Body of pancreas (tissue), 4 donors: ENCODE measurements at regions not wholly inside any gene's neighbourhood (a gene's known extent, or its start where the extent isn't known, plus 50 kb on each side); places are given as distances from the start of the nearest gene placed in this dataset.
"Not testable (repeated sequence)": the region's sequence is repeated elsewhere in the genome, so short reads cannot be mapped to it uniquely, and the experiment has no call there.

Experiments used
- ATAC-seq: fragments of 150-250 bp; one replicate; pipeline ENCODE4 v1.9.1; 2016
- DNase-seq, 4 donors: peaks; one replicate each; pipeline ENCODE4 v3.0.0-alpha.2; 2019
- H3K27ac ChIP-seq, 4 donors: fragments of 200-600 bp; sonication (generic); 1 replicate in 3 of 4; 2 replicates in 1 of 4; pipeline versions ENCODE4 v1.5.1 to v1.6.1; 2016 to 2019; ENCODE audit warnings: mild to moderate bottlenecking in 1 of 4, mixed read lengths in 1 of 4, moderate library complexity in 1 of 4
- H3K27me3 ChIP-seq, 2 donors: fragments of 200-600 bp; sonication (generic); one replicate each; pipeline ENCODE4 v1.6.0; 2016; ENCODE audit warnings: mild to moderate bottlenecking in 1 of 2
- H3K36me3 ChIP-seq, 2 donors: fragments of 200-600 bp; sonication (generic); replicated peaks in 1 of 2; 2 replicates each; pipeline ENCODE4 v1.5.1; 2016; ENCODE audit warnings: low read depth in 2 of 2; ENCODE audit not compliant: insufficient read depth in 1 of 2
- H3K4me1 ChIP-seq: fragments of 200-600 bp; sonication (generic); one replicate; pipeline ENCODE4 v1.6.0; 2016
- H3K4me3 ChIP-seq, 2 donors: fragments of 200-600 bp; sonication (generic); 1 replicate in 1 of 2; 2 replicates in 1 of 2; pipeline ENCODE4 v1.5.1; 2016 to 2019
- H3K9me3 ChIP-seq, 3 donors: fragments of 200-600 bp; sonication (generic); 1 replicate in 2 of 3; 2 replicates in 1 of 3; pipeline ENCODE4 v1.5.1; 2016
- CTCF ChIP-seq, 7 experiments: fragments of 450-650 bp in 4 of 7; fragments of 200-600 bp in 3 of 7; sonication (generic) in 3 of 7; IDR thresholded peaks; one replicate each; pipeline ENCODE4 v1.5.1; 2016 to 2019; ENCODE audit warnings: antibody characterized with exemption in 7 of 7
- POLR2A ChIP-seq, 3 donors: fragments of 450-650 bp; IDR thresholded peaks; one replicate each; pipeline ENCODE4 v1.6.1; 2016; ENCODE audit warnings: antibody characterized with exemption in 3 of 3, mild to moderate bottlenecking in 2 of 3
- WGBS, 2 donors: methylation state at CpG; one replicate each; pipeline ENCODE4 v1.1.5; 2017; 5-methylcytosine and 5-hydroxymethylcytosine counted together
- intact Hi-C: fragments of 100-400 bp; cut with DNase I; formaldehyde crosslinking; loops from one replicate; pipeline ENCODE4 v1.15.1; 2023

- DNase-seq (no peak), ATAC-seq (no peak)
- Histone ChIP-seq H3K36me3 (no peaks in the 10 kb centered on the region), H3K27ac (no peak overlapping the region), H3K4me1 (no peaks in the 10 kb centered on the region), H3K27me3 (no peaks in the 10 kb centered on the region), H3K9me3 (no peaks in the 10 kb centered on the region), H3K4me3 (no peak overlapping the region)
- TF ChIP-seq POLR2A (IDR thresholded peaks at IDR 0.05), result no peak
- TF ChIP-seq CTCF (IDR thresholded peaks at IDR 0.05), result no peak
- 95 to 97% methylated on average over 7 of the region's 7 CpGs for WGBS, 2 donors
- intact Hi-C loops, result no loop called here
These were observed 118.9 kb upstream of the KLF14 start for GRCh38 chr7:130852867-130853266.

- no peaks in the 10 kb centered on the region for H3K27me3 ChIP-seq
- DNase-seq (no peak), ATAC-seq (no peak)
- no peaks in the 10 kb centered on the region for H3K9me3 ChIP-seq
- H3K4me3 ChIP-seq, result no peak overlapping the region
- 87 to 90% methylated on average over 7 of the region's 7 CpGs for WGBS, 2 donors
- no peak for TF ChIP-seq CTCF (IDR thresholded peaks at IDR 0.05)
- no peak for TF ChIP-seq POLR2A (IDR thresholded peaks at IDR 0.05)
- no peak overlapping the region for H3K27ac ChIP-seq
- H3K36me3 ChIP-seq, result no peaks in the 10 kb centered on the region
- no peaks in the 10 kb centered on the region for H3K4me1 ChIP-seq
- intact Hi-C loops, result no loop called here
These were observed 119.7 kb upstream of the KLF14 start for GRCh38 chr7:130853503-130854279.

- Histone ChIP-seq H3K27me3 (no peaks in the 10 kb centered on the region), H3K4me3 (no peak overlapping the region), H3K4me1 (no peaks in the 10 kb centered on the region), H3K27ac (no peak overlapping the region), H3K36me3 (no peaks in the 10 kb centered on the region), H3K9me3 (no peaks in the 10 kb centered on the region)
- ATAC-seq (no peak), DNase-seq (no peak)
- TF ChIP-seq POLR2A (IDR thresholded peaks at IDR 0.05) (no peak), CTCF (IDR thresholded peaks at IDR 0.05) (no peak)
- 78 to 97% methylated on average over 1 of the region's 1 CpG for WGBS, 2 donors
- intact Hi-C loops, result no loop called here
These were observed 120.5 kb upstream of the KLF14 start for GRCh38 chr7:130854481-130854880.

- Histone ChIP-seq H3K36me3 (no peaks in the 10 kb centered on the region), H3K4me1 (no peaks in the 10 kb centered on the region), H3K4me3 (no peak overlapping the region), H3K9me3 (peaks cover 0 to 9% (median 0%) of the 10 kb centered on the region in 3 donors), H3K27ac (no peak overlapping the region), H3K27me3 (no peaks in the 10 kb centered on the region)
- no peak for ATAC-seq
- TF ChIP-seq CTCF (IDR thresholded peaks at IDR 0.05), result no peak
- TF ChIP-seq POLR2A (IDR thresholded peaks at IDR 0.05), result no peak
- DNase-seq, result no peak
- intact Hi-C loops, result no loop called here
These were observed 122.9 kb upstream of the KLF14 start for GRCh38 chr7:130856866-130857265.

- H3K36me3 ChIP-seq, H3K9me3 ChIP-seq, H3K27ac ChIP-seq, H3K4me1 ChIP-seq, H3K4me3 ChIP-seq, ATAC-seq, DNase-seq, intact Hi-C loops, H3K27me3 ChIP-seq: not testable (repeated sequence)
- WGBS, 2 donors, result 97 to 100% methylated on average over 1 to 2 of the region's 2 CpGs
These were observed 126.8 kb upstream of the KLF14 start for GRCh38 chr7:130860832-130861231.
